ENCODE measurements at regions not wholly inside any gene's neighbourhood (a gene's known extent, or its start where the extent isn't known, plus 50 kb on each side); places are given as distances from the start of the nearest gene placed in this dataset.
"Not testable (repeated sequence)": the region's sequence is repeated elsewhere in the genome, so short reads cannot be mapped to it uniquely, and the experiment has no call there.

DNA sequence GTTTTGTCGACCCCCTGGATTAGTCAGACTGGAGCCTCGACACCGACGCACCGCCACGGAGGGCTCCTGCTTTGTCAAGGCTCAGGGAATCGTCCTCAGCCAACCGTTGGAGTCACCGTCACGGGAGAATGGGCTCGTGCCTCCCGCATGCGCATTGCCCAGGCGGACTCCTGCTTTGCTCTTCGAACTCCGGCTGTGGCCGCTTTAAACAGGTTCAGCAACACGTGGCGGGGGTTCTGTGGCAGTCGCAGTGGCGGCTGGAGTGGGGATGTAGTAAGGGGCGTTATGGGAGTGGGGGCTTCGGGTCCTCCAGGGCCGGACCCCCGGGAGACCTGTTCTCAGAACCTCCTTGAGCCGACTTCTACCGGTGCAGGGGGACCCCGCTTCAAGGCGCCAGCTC is 554.7 kb upstream of the ZNF337 start (continued):
- TF ChIP-seq, protein P1, sequence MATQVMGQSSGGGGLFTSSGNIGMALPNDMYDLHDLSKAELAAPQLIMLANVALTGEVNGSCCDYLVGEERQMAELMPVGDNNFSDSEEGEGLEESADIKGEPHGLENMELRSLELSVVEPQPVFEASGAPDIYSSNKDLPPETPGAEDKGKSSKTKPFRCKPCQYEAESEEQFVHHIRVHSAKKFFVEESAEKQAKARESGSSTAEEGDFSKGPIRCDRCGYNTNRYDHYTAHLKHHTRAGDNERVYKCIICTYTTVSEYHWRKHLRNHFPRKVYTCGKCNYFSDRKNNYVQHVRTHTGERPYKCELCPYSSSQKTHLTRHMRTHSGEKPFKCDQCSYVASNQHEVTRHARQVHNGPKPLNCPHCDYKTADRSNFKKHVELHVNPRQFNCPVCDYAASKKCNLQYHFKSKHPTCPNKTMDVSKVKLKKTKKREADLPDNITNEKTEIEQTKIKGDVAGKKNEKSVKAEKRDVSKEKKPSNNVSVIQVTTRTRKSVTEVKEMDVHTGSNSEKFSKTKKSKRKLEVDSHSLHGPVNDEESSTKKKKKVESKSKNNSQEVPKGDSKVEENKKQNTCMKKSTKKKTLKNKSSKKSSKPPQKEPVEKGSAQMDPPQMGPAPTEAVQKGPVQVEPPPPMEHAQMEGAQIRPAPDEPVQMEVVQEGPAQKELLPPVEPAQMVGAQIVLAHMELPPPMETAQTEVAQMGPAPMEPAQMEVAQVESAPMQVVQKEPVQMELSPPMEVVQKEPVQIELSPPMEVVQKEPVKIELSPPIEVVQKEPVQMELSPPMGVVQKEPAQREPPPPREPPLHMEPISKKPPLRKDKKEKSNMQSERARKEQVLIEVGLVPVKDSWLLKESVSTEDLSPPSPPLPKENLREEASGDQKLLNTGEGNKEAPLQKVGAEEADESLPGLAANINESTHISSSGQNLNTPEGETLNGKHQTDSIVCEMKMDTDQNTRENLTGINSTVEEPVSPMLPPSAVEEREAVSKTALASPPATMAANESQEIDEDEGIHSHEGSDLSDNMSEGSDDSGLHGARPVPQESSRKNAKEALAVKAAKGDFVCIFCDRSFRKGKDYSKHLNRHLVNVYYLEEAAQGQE (IDR thresholded peaks at IDR 0.05; ENCODE audit: borderline replicate concordance) = peak; percentile 26; the same call in 1 of the 2 replicates
- TF ChIP-seq, protein P1 (CRISPR knock-in tag; IDR thresholded peaks at IDR 0.05; ENCODE audit: low read depth) = not testable (repeated sequence)
- TF ChIP-seq NRF1 (conservative IDR thresholded peaks at IDR 0.05 in 1 of 2, IDR thresholded peaks at IDR 0.05 in 1 of 2) = peak; percentile 73 to 78
